ENCODE measurements at regions not wholly inside any gene's neighbourhood (a gene's known extent, or its start where the extent isn't known, plus 50 kb on each side); places are given as distances from the start of the nearest gene placed in this dataset.

- TF ChIP-seq, protein P1, sequence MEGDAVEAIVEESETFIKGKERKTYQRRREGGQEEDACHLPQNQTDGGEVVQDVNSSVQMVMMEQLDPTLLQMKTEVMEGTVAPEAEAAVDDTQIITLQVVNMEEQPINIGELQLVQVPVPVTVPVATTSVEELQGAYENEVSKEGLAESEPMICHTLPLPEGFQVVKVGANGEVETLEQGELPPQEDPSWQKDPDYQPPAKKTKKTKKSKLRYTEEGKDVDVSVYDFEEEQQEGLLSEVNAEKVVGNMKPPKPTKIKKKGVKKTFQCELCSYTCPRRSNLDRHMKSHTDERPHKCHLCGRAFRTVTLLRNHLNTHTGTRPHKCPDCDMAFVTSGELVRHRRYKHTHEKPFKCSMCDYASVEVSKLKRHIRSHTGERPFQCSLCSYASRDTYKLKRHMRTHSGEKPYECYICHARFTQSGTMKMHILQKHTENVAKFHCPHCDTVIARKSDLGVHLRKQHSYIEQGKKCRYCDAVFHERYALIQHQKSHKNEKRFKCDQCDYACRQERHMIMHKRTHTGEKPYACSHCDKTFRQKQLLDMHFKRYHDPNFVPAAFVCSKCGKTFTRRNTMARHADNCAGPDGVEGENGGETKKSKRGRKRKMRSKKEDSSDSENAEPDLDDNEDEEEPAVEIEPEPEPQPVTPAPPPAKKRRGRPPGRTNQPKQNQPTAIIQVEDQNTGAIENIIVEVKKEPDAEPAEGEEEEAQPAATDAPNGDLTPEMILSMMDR (IDR thresholded peaks at IDR 0.05), result no peak
- TF ChIP-seq NFE2L1 (CRISPR knock-in tag; IDR thresholded peaks at IDR 0.05) (no peak), SP1 (CRISPR knock-in tag; conservative IDR thresholded peaks at IDR 0.05) (no peak), NFYB (CRISPR knock-in tag; conservative IDR thresholded peaks at IDR 0.05; ENCODE audit: low read depth) (no peak), TEAD1 (CRISPR knock-in tag; IDR thresholded peaks at IDR 0.05) (no peak), ZBTB21 (CRISPR knock-in tag; IDR thresholded peaks at IDR 0.05; ENCODE audit: borderline replicate concordance) (no peak), CREB1 (CRISPR knock-in tag; IDR thresholded peaks at IDR 0.05) (no peak), ERG (CRISPR knock-in tag; IDR thresholded peaks at IDR 0.05) (no peak), FOXJ3 (CRISPR knock-in tag; IDR thresholded peaks at IDR 0.05; ENCODE audit: borderline replicate concordance) (no peak), NR3C1 (CRISPR knock-in tag; conservative IDR thresholded peaks at IDR 0.05; ENCODE audit: low read depth) (no peak), SMAD4 (CRISPR knock-in tag; IDR thresholded peaks at IDR 0.05) (no peak), OVOL2 (CRISPR knock-in tag; IDR thresholded peaks at IDR 0.05; ENCODE audit: borderline replicate concordance) (no peak)
- TF ChIP-seq, protein P2, sequence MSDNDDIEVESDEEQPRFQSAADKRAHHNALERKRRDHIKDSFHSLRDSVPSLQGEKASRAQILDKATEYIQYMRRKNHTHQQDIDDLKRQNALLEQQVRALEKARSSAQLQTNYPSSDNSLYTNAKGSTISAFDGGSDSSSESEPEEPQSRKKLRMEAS (CRISPR knock-in tag; IDR thresholded peaks at IDR 0.05), result no peak
- TF ChIP-seq, protein P3, sequence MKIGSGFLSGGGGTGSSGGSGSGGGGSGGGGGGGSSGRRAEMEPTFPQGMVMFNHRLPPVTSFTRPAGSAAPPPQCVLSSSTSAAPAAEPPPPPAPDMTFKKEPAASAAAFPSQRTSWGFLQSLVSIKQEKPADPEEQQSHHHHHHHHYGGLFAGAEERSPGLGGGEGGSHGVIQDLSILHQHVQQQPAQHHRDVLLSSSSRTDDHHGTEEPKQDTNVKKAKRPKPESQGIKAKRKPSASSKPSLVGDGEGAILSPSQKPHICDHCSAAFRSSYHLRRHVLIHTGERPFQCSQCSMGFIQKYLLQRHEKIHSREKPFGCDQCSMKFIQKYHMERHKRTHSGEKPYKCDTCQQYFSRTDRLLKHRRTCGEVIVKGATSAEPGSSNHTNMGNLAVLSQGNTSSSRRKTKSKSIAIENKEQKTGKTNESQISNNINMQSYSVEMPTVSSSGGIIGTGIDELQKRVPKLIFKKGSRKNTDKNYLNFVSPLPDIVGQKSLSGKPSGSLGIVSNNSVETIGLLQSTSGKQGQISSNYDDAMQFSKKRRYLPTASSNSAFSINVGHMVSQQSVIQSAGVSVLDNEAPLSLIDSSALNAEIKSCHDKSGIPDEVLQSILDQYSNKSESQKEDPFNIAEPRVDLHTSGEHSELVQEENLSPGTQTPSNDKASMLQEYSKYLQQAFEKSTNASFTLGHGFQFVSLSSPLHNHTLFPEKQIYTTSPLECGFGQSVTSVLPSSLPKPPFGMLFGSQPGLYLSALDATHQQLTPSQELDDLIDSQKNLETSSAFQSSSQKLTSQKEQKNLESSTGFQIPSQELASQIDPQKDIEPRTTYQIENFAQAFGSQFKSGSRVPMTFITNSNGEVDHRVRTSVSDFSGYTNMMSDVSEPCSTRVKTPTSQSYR (CRISPR knock-in tag; IDR thresholded peaks at IDR 0.05), result no peak
These were observed 180.9 kb downstream of the SAMD5 start for GRCh38 chr6:147689398-147689797.
